Caki2 (cell line): ENCODE measurements at regions not wholly inside any gene's neighbourhood (a gene's known extent, or its start where the extent isn't known, plus 50 kb on each side); places are given as distances from the start of the nearest gene placed in this dataset.

Experiments used
- DNase-seq: peaks from one replicate; pipeline ENCODE4 v3.0.0-alpha.2; 2015; ENCODE audit warnings: low read depth
- in situ Hi-C: cut with HindIII; loops from 2 replicates; pipeline ENCODE4 v1.10.0; 2016; ENCODE audit warnings: low sequenced_read_pairs, low pct_unique_long_range_greater_than_20kb, mixed read lengths

DNA sequence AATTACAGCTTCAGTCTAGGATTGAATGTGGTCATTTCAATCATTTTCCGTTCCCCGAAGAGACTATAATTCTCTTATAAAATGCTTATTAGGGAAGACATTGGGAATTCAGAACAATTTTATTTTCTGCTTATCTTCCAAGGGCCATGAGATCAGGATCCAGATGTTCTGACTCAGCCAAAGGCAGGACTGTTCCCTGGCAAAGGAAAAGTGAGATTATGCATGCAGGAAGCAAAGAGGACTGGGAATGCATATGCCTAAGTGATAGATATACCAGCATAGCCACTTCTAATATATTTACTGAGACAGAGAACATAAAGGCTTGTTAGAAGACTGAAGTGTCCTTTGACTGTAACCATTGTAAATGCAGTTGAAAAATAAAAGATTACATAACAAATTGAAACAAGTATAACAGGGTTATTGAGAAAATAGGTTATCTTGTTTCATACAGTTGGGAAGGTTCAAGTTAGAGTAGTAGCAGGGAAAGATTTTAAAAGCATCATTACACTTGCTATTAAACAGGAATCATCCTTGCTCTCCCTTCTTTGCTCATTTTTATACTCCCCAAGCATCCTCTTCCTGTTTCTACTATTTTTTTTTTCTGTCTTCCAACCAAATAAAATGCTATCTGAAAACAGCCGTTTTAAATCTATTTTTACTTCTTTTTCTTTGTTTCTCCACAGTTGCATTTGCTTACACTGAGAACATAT is 439.6 kb upstream of the ADAMTS5 start:
- in situ Hi-C loops = no loop called here
- no peak for DNase-seq

DNA sequence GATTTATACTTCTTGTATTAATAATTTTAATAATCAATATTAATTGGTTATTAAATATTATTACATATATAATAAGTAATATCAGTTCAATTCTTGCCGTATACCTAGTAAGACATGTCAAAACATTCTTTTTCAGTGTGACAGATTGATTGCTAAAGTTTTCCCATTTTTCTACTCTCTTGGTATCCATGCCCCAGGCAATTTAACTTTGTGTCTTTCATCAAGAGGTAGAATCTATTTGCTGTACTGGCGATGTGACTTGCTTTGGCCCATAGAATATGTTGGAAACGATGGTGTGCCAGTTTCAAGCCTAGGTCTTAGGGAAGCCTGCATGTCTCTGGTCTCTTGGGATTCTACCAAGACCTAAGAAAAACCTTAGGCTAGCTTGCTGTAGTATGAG is 436.1 kb upstream of the ADAMTS5 start:
- DNase-seq = no peak
- in situ Hi-C loops = no loop called here

DNA sequence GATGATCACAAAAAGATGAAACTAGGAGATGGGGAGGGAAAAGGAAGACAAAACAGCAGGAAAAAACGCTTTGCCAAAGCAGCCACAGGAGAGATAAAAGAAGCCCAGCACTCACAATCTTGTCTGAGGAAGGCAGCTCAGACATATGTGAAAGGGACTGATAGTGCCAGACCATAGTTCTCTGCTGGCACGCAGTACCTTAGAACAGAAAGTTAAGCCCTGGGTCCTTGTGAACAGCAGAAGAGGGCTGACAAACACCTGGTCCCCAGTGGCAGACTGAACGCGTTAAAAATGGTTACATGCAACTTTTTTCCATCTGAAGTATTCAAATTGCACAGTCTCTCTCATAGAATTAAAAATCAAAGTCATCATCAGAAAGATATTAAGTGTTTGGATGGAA is 433.2 kb upstream of the ADAMTS5 start:
- no peak for DNase-seq
- in situ Hi-C loops = no loop called here

DNA sequence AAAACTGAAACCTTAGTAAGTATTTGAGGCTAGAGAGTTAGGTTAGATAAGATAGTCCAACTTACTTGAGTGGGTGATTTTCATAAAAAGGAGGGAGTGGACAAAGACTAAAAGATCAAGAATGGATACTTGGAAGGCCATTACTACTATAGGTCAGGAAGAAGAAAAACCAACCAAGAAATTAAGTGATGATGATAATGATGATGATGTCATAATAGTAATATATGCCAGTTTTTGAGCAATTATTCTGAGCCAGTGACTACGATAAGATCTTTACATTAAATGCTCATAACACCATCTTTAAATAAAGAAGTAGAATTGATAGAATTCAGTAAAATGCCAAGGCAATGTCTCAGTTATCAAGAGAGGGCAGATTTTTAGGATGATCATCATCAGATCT is 430.7 kb upstream of the ADAMTS5 start:
- in situ Hi-C loops = no loop called here
- no peak for DNase-seq

DNA sequence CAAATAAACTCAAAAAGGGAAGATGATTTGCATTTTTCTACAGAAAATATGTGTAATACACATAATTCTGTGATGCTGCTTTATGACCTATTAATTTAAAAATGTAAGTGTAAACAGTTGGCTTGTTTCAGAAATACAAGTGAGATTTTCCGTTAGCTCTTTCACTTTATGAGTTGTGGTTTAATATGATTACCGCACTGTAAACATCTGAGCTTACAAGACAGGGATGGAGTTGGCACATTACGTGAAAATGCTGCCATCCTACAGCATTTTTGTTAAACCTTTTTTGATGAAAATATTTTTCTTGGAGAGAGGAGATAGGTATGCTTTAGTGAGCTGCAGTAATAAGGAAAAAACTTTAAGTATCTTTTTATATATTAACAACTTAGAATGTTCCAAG is 426.8 kb upstream of the ADAMTS5 start:
- DNase-seq = no peak
- in situ Hi-C loops = no loop called here

DNA sequence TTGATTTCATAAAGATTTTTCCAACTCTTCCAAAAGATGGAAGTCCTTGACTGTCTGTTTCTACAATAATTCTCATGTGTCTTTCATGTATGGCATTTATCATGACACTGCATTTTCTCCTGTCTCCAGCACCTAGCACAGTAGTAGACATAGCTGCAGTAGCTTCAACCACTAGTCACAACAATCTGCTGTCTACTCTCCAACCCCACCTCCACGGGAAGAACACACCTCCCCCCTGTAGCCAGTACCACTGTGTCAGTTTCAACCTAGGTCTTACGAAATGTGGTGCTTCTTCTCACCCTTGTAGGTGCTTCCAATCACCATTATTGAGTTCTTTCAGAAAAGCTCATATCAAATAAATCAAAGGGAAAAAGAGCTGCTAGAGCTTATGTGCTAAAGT is 425.1 kb upstream of the ADAMTS5 start:
- in situ Hi-C loops = no loop called here
- no peak for DNase-seq

DNA sequence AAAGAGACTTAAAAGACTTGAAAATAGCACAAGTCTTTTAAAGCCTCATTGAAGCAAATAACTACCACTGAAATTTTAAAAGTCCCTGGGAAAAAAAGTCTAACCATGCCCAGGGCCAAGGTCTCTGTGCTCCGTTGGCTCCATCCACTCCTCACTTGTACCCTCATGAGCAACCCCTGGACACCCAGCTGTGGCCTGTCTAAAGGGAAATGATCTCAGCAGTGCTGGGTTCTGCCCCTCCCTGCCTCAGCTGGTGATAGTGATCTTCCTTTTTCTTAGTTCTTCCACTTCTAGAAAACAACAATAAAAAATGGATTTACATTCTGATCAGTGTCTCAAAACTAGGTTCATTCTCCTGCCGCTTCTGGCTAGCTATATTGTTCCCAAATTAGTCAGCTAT is 423.5 kb upstream of the ADAMTS5 start:
- in situ Hi-C loops = no loop called here
- DNase-seq = no peak

DNA sequence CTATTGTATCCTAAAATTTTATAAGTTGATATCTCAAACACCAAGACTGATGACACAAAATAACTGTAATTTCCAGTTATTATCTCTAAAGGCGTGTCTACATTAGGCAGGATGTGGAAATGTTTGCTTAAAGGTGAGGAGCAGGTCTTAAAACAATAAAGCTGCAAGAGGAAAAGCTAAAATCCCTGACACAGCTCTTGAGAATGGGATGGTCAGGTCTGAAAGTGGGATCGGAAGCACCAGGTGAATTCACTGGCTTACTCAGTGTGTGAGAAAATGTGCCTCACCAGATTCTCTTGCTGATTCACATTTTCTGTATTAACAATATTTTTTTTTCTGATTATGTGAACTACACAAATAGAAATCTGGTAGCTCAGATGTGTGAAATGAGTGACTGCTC is 421.9 kb upstream of the ADAMTS5 start:
- no peak for DNase-seq
- in situ Hi-C loops = no loop called here

DNA sequence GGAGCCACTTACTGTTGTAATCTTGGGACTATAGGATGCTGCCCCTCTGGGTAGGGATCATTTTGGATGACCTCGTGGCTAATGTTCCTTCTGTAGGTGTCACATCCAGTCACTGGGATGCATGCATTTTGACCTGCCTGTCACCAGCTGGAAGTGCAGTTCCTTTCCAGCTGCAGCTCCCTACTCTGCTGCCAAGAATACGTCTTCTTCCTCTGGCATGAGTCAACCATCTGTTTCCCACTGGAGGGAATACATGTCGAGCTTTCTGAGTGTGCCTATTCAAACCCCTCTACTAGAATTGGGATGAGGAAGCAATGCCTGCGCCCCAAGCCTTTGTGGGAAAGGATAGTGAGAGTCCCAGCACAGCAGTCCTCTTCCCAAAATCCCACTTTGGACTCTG is 415.5 kb upstream of the ADAMTS5 start:
- in situ Hi-C loops = no loop called here
- DNase-seq = no peak

DNA sequence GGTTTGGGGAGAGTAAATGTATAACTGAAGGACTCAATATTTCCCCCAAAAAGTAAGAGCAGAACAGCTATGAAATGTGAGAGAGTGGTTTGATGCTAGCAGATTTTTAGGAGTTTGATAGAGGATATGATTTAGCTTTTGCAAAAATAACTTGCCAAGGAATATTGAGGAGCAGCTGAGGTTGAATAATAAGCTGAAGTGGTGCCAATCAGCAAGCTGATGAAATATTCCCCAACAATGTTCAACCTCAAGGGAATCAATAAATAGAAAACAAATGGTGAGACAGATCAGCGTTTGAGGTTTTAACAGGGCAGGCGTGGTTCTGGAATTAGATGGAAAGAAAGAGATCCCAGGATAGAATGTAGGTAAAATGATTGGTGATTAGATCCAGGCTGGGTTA is 413.4 kb upstream of the ADAMTS5 start:
- in situ Hi-C loops = no loop called here
- no peak for DNase-seq

DNA sequence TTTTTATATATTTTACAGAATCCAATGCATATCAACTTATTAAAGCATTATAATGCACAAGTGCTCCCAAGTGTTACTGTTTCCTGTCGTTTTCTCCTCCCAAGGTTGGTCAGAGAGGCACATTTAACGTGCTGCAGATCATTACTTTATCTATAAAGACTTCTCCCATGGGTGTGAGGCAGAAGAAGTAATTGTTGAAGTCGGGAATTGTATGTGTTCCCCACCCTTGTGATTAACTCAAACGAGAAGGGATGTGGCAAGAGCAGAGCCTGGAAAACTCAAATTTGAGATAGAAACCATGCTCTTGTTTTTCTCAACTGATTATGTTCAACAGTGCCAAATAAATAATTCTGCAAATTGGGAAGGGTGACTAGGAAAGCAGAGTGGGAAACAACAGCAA is 412.5 kb upstream of the ADAMTS5 start:
- no peak for DNase-seq
- in situ Hi-C loops = no loop called here

DNA sequence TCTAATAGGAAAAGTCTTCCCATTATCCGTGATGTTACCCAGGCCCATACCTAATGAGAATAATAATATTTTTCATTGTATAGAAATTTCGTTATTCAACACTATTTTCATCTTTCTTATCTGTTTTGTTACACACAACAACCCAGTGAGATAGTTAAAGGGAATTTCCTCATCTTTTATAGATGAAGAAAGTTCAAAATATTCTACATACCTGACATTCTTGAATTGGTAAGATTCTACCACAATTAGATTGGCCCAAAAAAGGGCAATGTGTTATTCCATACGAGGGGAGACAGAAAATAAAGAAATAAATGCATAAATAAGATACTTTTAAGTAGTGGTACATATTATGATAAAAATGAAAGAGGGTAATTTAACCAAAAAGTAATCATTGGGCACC is 405.5 kb upstream of the ADAMTS5 start:
- in situ Hi-C loops = no loop called here
- no peak for DNase-seq

DNA sequence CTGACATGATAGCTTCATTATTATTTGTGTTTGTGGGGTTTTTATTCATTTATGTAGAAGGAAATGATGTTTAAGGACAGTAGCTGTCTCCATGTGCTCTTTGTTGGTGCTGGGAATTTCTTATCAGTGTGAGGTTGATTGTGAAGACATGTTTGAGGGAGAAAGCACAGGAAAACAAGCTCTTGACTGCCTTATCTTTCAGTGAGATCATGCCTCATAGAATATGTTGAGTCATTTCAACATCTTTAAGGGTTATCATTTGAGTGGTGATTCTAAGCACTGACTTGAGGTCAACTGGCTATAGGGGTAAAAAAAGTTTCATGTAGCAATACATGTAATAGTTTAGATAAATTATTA is 405.1 kb upstream of the ADAMTS5 start:
- no peak for DNase-seq
- in situ Hi-C loops = no loop called here

DNA sequence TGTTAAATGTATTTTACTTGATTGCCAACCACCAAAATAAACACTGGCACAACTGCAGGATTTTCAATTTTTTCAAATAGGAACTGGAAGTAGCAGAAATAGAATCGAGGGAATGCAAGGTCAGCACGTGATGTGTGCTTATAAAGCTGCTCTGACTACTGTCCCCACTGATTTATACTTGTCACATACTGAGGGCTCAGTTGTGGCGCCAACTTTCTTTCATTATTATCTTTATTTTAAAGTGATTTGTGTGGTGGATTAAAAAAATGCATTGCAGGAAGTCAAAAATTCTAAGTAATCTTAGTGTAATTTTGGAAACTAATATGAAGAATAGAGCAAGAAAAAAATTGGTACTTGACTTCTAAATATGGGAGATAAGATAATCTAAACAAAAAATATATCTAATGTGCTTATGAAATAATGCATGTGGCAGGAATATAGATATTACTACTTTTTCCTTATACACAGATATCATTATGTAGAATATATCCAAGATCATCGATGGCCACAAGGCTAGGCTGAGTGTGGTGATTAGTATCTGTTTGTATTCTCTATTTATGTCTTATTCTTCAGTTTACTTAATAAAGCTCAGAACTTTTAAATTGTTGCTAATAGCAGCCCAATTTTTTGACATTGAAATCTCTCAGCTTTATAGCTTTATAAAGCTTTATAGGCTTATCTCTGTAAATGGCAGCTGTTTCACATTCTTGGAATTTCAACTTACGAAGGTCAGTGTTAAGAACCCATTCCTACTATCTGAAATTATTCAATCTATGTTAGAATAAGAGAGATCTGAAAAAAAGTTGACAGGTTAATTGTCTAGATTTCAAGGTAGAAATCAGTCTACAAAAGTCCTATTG is 404.5 kb upstream of the ADAMTS5 start:
- in situ Hi-C loops = no loop called here
- no peak for DNase-seq

DNA sequence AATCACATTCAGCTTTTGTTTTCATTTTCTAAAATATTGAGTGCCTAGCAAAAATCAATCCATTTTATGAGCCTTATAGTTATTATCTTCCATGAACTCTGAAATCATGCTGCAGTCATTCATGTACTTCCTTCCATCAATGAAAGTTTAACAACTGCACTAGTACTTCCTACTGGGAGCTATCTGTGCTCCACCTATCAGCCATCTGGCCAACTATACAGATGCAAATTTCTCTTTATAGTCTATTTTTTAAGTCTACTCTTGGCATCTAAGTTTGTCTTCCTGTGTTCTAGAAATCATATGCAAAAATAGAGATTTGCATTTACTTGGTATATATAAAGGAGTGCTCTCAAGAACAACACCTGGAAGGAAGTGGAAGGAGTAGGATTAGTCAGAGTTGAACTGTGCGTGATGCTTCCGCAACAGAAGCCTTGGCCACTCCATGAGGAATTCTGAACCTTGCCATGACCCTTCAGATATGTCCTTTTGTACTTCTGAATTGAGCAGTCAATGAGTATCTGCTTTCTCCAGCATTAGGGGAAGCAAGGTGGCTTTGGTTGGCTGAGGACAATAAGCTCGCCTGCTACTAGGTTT is 403.2 kb upstream of the ADAMTS5 start:
- in situ Hi-C loops = no loop called here
- DNase-seq = no peak

DNA sequence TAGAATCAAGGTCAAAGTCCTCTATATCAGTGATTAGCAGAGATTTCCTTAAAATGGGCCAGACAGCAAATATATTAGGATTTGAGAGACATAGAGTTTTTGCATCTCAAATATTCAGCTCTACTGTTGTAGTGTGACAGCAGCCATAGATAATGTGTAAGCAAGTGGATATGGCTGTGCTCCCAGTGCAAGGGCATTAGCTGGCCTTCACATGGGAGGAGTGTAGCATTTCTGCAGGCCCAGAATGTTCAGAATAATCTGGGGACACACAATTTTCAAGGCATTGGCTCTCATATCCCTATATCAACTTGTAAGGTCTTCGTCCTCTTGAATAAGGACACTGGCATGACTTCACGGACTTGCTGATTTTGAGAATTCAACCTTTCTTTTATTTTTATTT is 402.3 kb upstream of the ADAMTS5 start:
- in situ Hi-C loops = no loop called here

DNA sequence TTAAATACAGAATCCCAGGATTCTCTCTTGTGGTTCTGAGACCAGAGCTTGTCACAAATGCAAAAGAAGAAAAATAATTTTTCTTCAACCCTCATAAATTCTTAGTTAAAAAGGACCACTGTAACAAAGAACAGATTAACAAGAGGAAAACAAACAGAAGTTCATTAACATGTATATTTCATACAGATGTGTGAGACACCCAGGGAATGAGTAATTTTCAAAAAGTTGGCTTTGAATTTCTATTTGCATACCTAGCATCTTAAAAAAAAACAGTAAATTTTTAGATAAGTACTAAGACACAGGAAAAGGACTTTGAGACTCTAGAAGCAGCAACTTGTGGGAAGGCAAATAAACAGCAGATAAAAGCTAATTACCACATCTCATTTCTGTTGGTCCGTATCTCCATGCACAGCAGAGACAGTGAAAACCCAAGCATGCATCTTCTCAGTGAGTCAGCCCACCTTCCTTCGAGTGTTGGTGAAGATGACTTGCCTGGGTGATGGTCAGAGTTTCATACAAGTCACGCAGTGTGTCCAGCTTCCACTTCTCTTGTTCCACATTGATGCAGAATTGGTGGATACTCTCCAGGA is 399.9 kb upstream of the ADAMTS5 start:
- in situ Hi-C loops = no loop called here
- no peak for DNase-seq

More for the DNA sequence above, 402.3 kb upstream of the ADAMTS5 start:
- DNase-seq = no peak

DNA sequence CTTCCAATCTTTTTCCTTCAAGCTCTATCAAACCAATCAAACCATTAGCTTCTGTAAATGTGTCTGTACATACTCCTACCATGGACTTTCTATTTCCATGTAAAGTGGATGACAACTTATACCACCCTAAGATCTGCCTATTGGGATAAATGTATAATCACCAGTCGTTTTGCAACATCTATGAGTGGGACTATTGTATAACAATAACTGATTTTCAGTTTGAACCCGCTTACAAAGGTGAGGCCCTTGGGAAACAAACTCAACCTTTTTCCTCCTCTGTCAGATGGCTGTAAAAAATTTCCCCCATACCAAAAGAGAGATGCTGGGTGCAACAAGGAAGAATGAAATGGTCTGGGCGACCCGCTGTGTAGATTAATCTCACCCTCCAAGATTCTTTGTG is 399.1 kb upstream of the ADAMTS5 start:
- no peak for DNase-seq
- in situ Hi-C loops = no loop called here

DNA sequence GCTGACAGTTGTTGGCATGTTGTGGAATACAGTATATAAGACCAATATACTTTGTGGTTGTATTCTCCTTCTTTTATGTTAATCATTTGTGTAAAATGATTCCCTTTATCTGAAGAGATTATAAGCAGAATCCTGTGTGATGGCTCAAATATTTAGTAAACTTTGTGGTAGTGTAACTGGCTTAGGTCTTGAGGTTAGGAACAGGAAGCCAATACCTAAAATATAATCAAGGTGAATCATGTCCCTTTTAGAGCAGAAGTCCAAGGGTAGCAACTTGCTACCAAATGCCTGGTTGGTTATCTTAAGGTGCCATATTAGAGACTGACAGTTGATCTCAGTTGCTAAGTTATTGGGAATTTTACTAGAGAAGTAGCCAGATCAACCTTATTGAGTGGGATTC is 398.5 kb upstream of the ADAMTS5 start:
- no peak for DNase-seq
- in situ Hi-C loops = no loop called here
